GM12873 (cell line): ENCODE measurements at regions not wholly inside any gene's neighbourhood (a gene's known extent, or its start where the extent isn't known, plus 50 kb on each side); places are given as distances from the start of the nearest gene placed in this dataset.

Source experiments
- TF ChIP-seq, protein P1 (sequence below): IDR thresholded peaks from 2 replicates; pipeline ENCODE4 v1.5.1; 2012; ENCODE audit warnings: low read depth, mild to moderate bottlenecking, moderate library complexity, low read length, control low read depth; ENCODE audit not compliant: insufficient read depth; ENCODE audit errors: missing control alignments

DNA sequence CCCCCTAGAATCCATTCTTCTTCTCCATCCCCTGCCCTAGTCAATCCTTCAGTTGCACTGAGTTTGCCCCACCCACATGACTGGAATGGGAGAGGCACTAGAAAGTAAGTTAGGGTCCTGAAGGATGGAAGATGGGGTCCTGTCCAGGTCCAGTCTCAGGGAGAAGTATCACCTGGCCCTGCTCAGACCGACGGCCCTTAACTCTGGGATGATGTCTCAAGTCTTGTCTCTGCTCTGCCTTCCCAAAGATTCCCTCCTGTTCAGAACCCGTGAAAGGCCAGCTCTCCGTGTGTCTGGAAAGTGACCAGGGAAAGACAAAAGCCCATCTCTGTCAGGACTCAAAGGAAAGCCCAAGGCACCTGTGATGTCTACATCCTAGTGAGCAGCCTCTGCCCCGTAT lies 88.8 kb downstream of the OAT start:
- TF ChIP-seq, protein P1, sequence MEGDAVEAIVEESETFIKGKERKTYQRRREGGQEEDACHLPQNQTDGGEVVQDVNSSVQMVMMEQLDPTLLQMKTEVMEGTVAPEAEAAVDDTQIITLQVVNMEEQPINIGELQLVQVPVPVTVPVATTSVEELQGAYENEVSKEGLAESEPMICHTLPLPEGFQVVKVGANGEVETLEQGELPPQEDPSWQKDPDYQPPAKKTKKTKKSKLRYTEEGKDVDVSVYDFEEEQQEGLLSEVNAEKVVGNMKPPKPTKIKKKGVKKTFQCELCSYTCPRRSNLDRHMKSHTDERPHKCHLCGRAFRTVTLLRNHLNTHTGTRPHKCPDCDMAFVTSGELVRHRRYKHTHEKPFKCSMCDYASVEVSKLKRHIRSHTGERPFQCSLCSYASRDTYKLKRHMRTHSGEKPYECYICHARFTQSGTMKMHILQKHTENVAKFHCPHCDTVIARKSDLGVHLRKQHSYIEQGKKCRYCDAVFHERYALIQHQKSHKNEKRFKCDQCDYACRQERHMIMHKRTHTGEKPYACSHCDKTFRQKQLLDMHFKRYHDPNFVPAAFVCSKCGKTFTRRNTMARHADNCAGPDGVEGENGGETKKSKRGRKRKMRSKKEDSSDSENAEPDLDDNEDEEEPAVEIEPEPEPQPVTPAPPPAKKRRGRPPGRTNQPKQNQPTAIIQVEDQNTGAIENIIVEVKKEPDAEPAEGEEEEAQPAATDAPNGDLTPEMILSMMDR, result no peak

DNA sequence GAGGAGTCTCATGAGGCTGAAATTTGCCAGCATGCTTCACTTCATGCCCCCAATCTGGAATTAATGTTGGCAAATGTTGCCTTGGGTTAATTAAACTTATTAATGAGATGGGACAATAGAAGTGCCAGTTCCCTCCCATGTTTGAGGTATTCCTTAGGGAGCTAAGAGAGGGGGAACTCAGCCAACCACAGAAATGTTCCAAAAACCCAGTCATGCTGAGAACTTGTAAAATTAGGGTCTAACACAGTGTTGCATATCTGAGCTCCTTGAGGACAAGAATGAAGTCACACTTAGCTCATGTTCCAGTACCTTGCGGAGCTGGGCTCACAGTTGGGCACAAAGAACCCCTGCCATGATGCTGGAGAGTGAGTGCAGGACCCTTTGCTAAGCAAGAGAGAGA lies 89.4 kb downstream of the OAT start:
- TF ChIP-seq, protein P1, result no peak

DNA sequence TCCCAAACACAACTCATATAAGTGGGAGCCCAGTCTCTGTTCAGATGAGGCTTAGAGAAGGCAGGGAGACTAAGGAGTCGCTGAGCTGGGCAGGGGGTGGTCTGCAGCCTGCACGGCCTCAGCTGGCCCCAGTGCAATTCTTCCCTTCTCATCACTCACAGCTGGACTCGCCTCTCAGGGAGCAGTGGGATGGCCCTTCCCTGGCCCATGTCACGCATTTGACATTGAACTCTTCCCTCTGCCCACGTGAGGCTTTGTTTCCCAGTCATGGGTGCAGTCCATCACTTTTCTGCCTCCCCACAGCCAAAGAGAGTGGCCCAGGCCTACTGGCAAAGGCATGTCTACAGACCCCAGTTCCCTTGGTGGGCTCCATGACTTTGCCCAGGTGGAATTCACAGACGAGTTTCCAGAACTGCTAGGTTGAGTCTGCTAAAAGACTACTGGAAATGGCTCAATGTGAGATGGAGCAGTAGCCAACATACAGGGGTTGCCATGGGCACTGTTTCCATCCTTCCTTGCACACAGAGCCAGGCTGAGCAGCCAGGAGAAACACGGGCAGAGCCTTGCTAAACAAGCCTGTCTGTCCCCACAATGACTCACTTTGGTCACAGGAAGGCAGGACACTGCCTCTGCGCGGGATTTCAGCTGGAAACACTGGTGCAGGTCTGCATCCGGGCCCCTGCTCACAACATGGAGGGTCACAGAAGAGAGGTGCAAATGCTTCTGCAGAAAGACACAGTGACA lies 90.1 kb downstream of the OAT start:
- TF ChIP-seq, protein P1, result no peak

DNA sequence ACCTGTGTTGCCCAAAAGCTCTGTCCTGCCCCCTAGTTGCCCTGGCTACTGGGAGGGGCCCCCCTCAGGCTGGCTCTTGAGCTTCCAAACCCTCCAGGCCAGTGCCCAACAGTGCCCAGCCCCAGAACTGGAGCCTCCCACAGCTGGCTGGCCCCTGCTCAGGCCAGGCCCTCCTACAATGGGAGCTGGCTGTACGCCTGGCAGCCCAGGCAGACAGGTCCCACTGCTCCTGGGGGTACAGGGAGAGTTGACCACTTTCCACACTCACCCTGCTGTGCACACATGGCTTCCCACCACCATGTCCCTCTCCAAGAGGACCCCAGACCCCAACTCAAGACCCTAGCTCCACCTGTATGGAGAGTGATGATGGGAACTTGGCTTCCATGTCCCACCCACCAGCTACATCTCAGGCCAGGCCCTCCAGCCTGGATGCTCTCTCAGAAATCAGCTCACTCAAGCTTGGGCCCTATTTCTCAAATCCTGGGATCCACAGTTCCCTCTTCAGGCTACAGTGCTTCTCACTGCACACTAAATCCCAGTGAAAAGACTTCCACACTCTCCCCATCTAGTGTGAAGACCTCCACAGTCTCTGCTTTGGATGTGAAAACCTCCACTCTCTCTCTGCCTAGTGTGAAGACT lies 92.6 kb downstream of the OAT start:
- TF ChIP-seq, protein P1, result no peak

DNA sequence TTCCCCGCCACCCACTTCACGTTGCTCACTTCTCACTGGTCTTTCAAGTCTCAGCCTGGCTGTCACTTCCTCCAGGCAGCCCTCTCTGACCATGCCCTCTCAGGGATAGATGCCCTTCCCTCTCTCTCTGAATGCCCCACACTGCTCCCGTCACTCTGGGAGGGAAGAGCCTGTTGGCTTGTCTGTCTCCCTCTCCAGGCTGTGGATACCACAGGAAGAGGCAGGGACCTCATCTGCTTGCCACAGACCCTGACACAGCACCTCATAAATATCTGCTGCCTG lies 93.1 kb downstream of the OAT start:
- TF ChIP-seq, protein P1, result no peak

DNA sequence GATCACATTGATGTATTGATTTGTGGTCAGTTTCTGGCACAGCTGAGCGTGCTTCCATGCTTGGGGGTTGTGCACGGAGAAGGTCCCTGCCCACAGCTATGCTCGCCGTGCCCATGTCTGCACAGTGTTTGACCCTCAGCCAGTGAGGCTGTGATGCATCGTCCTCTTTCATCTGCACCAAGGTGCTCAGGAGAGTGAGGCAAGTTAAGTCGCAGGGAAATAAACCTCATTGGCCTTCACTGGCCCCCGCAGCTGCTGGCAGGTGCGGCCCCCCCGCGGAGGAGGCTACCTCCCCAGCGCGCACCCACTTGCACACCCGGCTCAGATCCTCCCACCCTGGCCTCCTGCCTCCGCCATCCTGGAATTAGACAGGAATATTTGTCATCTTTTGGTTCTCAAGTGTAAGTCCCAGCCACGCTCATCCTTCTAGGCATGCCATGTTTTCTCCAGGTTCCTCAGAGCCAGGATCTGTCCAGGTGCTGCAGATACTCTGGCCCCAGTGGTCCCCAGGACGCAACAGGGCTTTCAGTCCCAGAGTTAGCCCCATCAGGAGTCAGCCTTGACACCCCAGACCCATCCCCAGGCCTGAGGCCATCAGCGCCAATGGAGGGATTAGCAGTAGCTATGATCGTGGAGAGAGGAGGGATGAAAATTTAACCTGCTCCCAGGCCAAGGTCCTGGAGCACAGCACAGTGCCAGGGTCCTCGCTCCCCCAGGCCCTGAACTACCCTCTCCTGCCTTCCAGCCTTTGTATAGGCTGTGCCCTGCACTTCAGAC lies 93.7 kb downstream of the OAT start:
- TF ChIP-seq, protein P1, result no peak

DNA sequence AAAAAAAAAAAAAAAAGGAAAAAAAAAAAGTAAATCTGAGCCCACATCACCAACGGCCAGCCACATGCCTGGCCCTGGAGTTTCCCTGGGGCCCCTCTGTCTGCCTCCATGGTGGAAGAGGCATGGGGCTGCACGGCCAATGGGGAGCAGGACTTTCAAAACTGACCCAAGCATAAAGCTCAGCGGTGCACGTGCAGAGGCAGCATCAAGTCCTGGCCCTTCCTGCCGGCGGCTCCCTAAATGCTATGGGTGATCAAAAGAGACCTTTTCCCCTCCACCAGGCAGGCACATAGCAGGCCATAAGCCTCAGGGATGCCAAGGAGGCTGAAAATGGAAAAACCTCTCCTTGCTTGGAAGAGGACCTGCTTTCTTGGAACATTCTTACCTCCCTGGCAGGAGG lies 94.3 kb downstream of the OAT start:
- TF ChIP-seq, protein P1, result no peak
